Right cardiac atrium (tissue), 5 donors: ENCODE measurements at regions not wholly inside any gene's neighbourhood (a gene's known extent, or its start where the extent isn't known, plus 50 kb on each side); places are given as distances from the start of the nearest gene placed in this dataset.
A peak's percentile ranks its signal among the peaks of the same experiment; 100 is the strongest.

ENCODE experiments used
- ATAC-seq, 2 donors: fragments of 200-7000 bp; cut with Tn5 transposase; one replicate each; pipeline versions ENCODE4 v1.8.0 to v1.9.1; 2020; ENCODE audit warnings: moderate library complexity in 2 of 2, mild to moderate bottlenecking in 1 of 2
- DNase-seq, 3 donors: peaks; one replicate each; pipeline ENCODE4 v3.0.0-alpha.2; 2020
- H3K27ac ChIP-seq: one replicate; pipeline ENCODE4 v1.5.1; 2013; ENCODE audit warnings: mild to moderate bottlenecking, low read length, control low read depth, moderate library complexity
- H3K27me3 ChIP-seq: one replicate; pipeline ENCODE4 v1.6.1; 2013; ENCODE audit not compliant: control insufficient read depth, insufficient read depth
- H3K4me1 ChIP-seq: one replicate; pipeline ENCODE4 v1.6.1; 2013; ENCODE audit warnings: low read length; ENCODE audit not compliant: control insufficient read depth, insufficient read depth
- H3K4me3 ChIP-seq: one replicate; pipeline ENCODE4 v1.5.1; 2013; ENCODE audit warnings: low read length, control low read depth
- H3K9me3 ChIP-seq: one replicate; pipeline ENCODE4 v1.6.1; 2013; ENCODE audit warnings: low read length; ENCODE audit not compliant: control insufficient read depth
- WGBS: extraction: QIAGEN DNeasy Blood & Tissue Kit; methylation state at CpG from one replicate; pipeline ENCODE4 v1.1.7; 2013; 5-methylcytosine and 5-hydroxymethylcytosine counted together
- intact Hi-C, 4 donors: fragments of 100-400 bp; cut with DNase I; formaldehyde crosslinking; loops; one replicate each; pipeline versions ENCODE4 v1.11.0 to v1.14.0; 2022 to 2023
- donor health status: healthy with polysubstance abuse.
- donor health status: DM: no; HTN: yes; CAD: no.
- donor health status: DM: no; HTN: no; CAD: no.
- donor health status: DM: no; HTN: yes; CAD: no; lungs with severe emphysema.
- donor health status: DM: yes; HTN: yes; CAD: no.

DNA sequence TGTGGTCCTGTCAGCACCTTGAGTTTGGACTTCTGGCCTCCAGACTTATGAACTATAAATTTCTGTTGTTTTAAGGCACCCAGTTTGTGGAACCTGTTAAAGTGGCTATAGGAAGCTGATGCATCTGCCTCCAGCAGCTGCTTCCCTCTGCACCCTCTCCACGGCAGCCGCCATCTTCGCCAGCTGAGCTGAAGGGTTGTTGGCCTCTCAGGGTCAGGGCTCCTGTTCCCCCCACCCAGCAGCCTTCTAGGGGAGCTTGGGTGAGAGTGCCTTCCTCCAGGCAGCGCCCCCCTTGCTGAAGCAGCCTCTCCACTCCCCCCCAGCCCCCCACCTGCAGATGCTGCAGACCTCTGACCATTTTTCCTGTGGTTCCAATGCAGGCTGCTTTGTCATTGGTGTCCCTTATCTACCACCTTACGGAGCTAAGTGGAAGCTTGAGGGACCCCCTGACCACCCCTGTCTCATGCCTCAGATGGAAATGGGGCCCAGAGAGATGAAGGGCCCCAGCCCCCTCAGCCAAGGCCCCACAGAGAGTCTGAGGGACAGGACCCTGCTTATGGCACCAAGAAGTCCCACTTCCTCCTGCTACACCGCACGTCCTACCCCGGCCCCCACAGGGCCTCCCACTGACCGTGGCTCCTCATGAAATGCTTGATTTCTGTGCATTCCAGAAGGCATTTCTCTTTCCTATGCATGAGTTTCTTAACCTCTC lies 61.4 kb upstream of the TLE3 start:
- Histone ChIP-seq H3K27ac (no peak overlapping the region), H3K9me3 (no peaks in the 10 kb centered on the region), H3K4me3 (no peak overlapping the region), H3K4me1 (peaks cover 12% of the 10 kb centered on the region), H3K27me3 (no peaks in the 10 kb centered on the region)
- 86% methylated on average over 9 of the region's 9 CpGs for WGBS
- DNase-seq, result no peak
- no peak for ATAC-seq
- intact Hi-C loops, result no loop called here

DNA sequence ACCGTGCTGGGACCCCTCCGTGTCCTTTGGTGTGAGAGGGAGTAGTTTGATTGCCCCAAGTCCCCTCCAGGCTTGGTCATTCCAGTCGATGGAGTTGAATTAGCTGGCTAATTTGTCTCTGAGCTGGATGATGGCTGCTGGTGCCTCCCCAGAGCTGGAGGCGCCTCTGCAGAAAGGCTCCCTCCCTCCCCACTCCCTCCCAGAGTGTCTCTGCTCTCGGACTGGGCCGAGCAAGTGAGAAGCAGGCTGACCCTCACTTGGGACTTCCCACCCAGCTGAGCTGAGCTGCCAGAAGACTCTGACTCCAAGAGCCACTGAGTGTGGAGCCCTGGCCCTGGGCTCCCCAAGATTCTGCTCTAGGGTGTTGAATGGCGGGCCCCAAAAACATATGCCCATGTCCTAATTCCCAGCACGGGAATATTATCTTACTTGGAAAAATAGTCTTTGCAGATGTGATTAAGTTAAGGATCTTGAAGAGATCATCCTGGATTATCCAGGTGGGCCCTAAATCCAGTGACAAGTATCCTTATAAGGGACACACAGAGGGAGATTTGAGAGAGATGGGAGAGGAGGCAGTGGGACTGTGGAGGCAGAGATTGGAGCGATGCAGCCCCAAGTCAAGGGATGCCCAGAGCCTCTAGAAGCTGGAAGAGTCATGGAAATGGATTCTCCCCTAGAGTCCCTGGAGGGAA lies 60.7 kb upstream of the TLE3 start:
- DNase-seq, result no peak
- H3K27me3 ChIP-seq, result no peaks in the 10 kb centered on the region
- no peak overlapping the region for H3K27ac ChIP-seq
- no peak for ATAC-seq
- H3K4me3 ChIP-seq, result no peak overlapping the region
- 94% methylated on average over 9 of the region's 9 CpGs for WGBS
- peaks cover 16% of the 10 kb centered on the region for H3K4me1 ChIP-seq
- intact Hi-C loops, result no loop called here
- no peaks in the 10 kb centered on the region for H3K9me3 ChIP-seq

GRCh38 chr15:70156671-70157271 lies 59.1 kb upstream of the TLE3 start:
- Histone ChIP-seq H3K4me1 (peaks cover 20% of the 10 kb centered on the region), H3K27me3 (no peaks in the 10 kb centered on the region), H3K4me3 (no peak overlapping the region), H3K9me3 (no peaks in the 10 kb centered on the region), H3K27ac (no peak overlapping the region)
- intact Hi-C loops, result no loop called here
- ATAC-seq (peak; percentile 63 to 65), DNase-seq (peak; percentile 65 to 87 (median 82))
- 23% methylated on average over 17 of the region's 17 CpGs for WGBS

DNA sequence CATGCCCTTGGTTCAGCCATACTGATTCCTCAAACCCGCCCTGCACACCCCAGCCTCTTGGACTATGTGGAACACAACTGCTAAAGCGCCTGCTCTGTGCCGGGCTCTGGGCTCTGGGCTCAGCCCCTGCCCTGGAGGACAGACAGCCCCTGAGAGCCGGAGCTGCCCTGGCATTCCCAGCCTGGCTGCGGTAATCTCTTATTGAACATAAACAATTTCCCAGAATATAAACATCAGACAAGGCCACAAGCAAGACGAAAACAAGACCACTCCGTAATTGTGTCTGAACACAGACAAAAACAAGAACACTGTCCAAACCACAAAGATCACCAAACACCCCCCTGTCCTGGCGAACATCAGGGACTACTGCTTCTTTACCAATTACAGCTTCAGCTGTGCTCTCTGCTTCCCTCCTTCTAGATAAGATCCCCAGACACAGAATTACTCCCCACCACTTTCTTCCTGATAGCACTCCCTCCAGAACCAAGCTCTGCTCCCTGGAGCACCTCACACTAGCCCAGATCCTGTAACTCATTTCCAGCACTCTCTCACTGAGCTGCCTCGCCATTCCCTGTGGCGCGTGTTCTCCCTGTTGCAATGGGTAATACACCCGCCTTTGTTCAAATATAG lies 57.1 kb upstream of the TLE3 start:
- Histone ChIP-seq H3K27ac (peak overlapping the region; percentile 16), H3K9me3 (no peaks in the 10 kb centered on the region), H3K27me3 (no peaks in the 10 kb centered on the region), H3K4me1 (peaks cover 16% of the 10 kb centered on the region), H3K4me3 (no peak overlapping the region)
- DNase-seq (peak in 1 of 3 donors; percentile 71), ATAC-seq (peak; percentile 35 to 64)
- 60% methylated on average over 12 of the region's 12 CpGs for WGBS
- intact Hi-C loops, result no loop called here

GRCh38 chr15:70153921-70154717 lies 56.4 kb upstream of the TLE3 start:
- ATAC-seq, result peak in 1 of 2 donors; percentile 55
- peak in 2 of 3 donors; percentile 71 to 86 for DNase-seq

GRCh38 chr15:70152070-70152480 lies 54.4 kb upstream of the TLE3 start:
- intact Hi-C loops, result no loop called here
- DNase-seq, result peak in 2 of 3 donors; percentile 49 to 75
- H3K27me3 ChIP-seq, result no peaks in the 10 kb centered on the region
- H3K4me1 ChIP-seq, result peaks cover 16% of the 10 kb centered on the region
- H3K27ac ChIP-seq, result no peak overlapping the region
- H3K9me3 ChIP-seq, result no peaks in the 10 kb centered on the region
- ATAC-seq, result peak; percentile 45 to 66
- WGBS, result 22% methylated on average over 3 of the region's 3 CpGs
- no peak overlapping the region for H3K4me3 ChIP-seq

More at GRCh38 chr15:70153921-70154717, 56.4 kb upstream of the TLE3 start:
- 29% methylated on average over 27 of the region's 27 CpGs for WGBS
- H3K27me3 ChIP-seq, result no peaks in the 10 kb centered on the region
- H3K27ac ChIP-seq, result peak overlapping the region; percentile 16
- peaks cover 16% of the 10 kb centered on the region for H3K4me1 ChIP-seq
- no peaks in the 10 kb centered on the region for H3K9me3 ChIP-seq
- no peak overlapping the region for H3K4me3 ChIP-seq
- intact Hi-C loops, result no loop called here

- DNase-seq, result no peak
- Histone ChIP-seq H3K27me3 (no peaks in the 10 kb centered on the region), H3K4me1 (peaks cover 15% of the 10 kb centered on the region), H3K27ac (no peak overlapping the region), H3K4me3 (no peak overlapping the region), H3K9me3 (no peaks in the 10 kb centered on the region)
- no peak for ATAC-seq
- intact Hi-C loops, result no loop called here
- WGBS, result 86% methylated on average over 4 of the region's 4 CpGs
Observed at GRCh38 chr15:70151462-70151861, 53.7 kb upstream of the TLE3 start.

- DNase-seq (no peak), ATAC-seq (no peak)
- Histone ChIP-seq H3K27me3 (no peaks in the 10 kb centered on the region), H3K27ac (no peak overlapping the region), H3K9me3 (no peaks in the 10 kb centered on the region), H3K4me3 (no peak overlapping the region), H3K4me1 (peaks cover 11% of the 10 kb centered on the region)
- intact Hi-C loops, result no loop called here
- 96% methylated on average over 2 of the region's 2 CpGs for WGBS
Observed at GRCh38 chr15:70151003-70151402, 53.3 kb upstream of the TLE3 start.

DNA sequence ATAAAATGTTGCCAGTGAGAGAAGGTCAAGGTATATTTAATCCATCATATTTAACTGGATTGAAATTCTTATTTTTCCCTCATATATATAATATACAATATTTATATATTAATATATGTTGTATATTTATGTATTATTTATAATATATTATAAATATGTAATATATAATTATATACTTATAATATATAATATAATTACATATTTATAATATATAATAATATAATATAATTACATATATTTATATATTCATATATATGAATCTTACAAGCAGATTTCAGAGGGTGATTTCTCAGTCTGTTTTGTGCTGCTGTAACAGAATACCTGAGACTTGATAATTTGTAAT lies 52.7 kb upstream of the TLE3 start:
- intact Hi-C loops, result no loop called here
- H3K27ac ChIP-seq, result no peak overlapping the region
- no peak overlapping the region for H3K4me3 ChIP-seq
- ATAC-seq (no peak), DNase-seq (no peak)
- H3K4me1 ChIP-seq, result peaks cover 10% of the 10 kb centered on the region
- no peaks in the 10 kb centered on the region for H3K27me3 ChIP-seq
- H3K9me3 ChIP-seq, result no peaks in the 10 kb centered on the region

GRCh38 chr15:70149667-70150404 lies 52.1 kb upstream of the TLE3 start:
- Histone ChIP-seq H3K4me3 (no peak overlapping the region), H3K27me3 (no peaks in the 10 kb centered on the region), H3K4me1 (peaks cover 10% of the 10 kb centered on the region), H3K27ac (no peak overlapping the region), H3K9me3 (no peaks in the 10 kb centered on the region)
- DNase-seq (no peak), ATAC-seq (no peak)
- WGBS, result 88% methylated on average over 4 of the region's 4 CpGs
- intact Hi-C loops, result no loop called here
